Psoas muscle (tissue), 7 donors: ENCODE measurements at regions not wholly inside any gene's neighbourhood (a gene's known extent, or its start where the extent isn't known, plus 50 kb on each side); places are given as distances from the start of the nearest gene placed in this dataset.
"Not testable (repeated sequence)": the region's sequence is repeated elsewhere in the genome, so short reads cannot be mapped to it uniquely, and the experiment has no call there.

Experiments
- ATAC-seq, 4 donors: fragments of 200-7000 bp; cut with Tn5 transposase; one replicate each; pipeline ENCODE4 v1.9.1; 2020; ENCODE audit warnings: moderate library complexity in 3 of 4, mild to moderate bottlenecking in 2 of 4
- DNase-seq, 2 donors: peaks; one replicate each; pipeline ENCODE4 v3.0.0-alpha.2; 2020
- H3K27ac ChIP-seq: fragments of 200-600 bp; one replicate; pipeline ENCODE4 v1.8.0; 2022
- H3K27me3 ChIP-seq, 3 donors: fragments of 200-600 bp in 1 of 3; one replicate each; pipeline versions ENCODE4 v1.6.1 to v1.8.0; 2013 to 2022; ENCODE audit warnings: low read length in 2 of 3, mild to moderate bottlenecking in 2 of 3, moderate library complexity in 1 of 3; ENCODE audit not compliant: insufficient read depth in 3 of 3
- H3K36me3 ChIP-seq, 2 donors: fragments of 200-600 bp in 1 of 2; one replicate each; pipeline versions ENCODE4 v1.6.1 to v1.8.0; 2013 to 2022; ENCODE audit warnings: low read depth in 1 of 2, mild to moderate bottlenecking in 1 of 2, moderate library complexity in 1 of 2; ENCODE audit not compliant: insufficient read depth in 1 of 2
- H3K4me1 ChIP-seq: fragments of 200-600 bp; one replicate; pipeline ENCODE4 v1.8.0; 2022
- H3K4me3 ChIP-seq: fragments of 200-600 bp; one replicate; pipeline ENCODE4 v1.8.0; 2022; ENCODE audit warnings: mild to moderate bottlenecking
- H3K9me3 ChIP-seq: fragments of 200-600 bp; one replicate; pipeline ENCODE4 v1.8.0; 2022
- WGBS, 3 donors: extraction: QIAGEN DNeasy Blood & Tissue Kit; methylation state at CpG; one replicate each; pipeline versions ENCODE4 v1.1.6 to v1.1.7; 2013; 5-methylcytosine and 5-hydroxymethylcytosine counted together
- intact Hi-C, 2 donors: fragments of 100-400 bp; cut with DNase I; formaldehyde crosslinking; loops; one replicate each; pipeline versions ENCODE4 v1.11.0 to v1.14.2; 2022
- TF ChIP-seq, protein P1 (sequence below): fragments of 200-600 bp; IDR thresholded peaks from one replicate; pipeline ENCODE4 v1.8.0; 2022; ENCODE audit warnings: antibody characterized with exemption
- donor health status: healthy with polysubstance abuse.
- donor health status: DM: no; HTN: no; CAD: no; lungs with moderate emphysema.
- donor health status: Bipolar disorder and iron deficiency.
- donor health status: healthy.
- donor health status: DM: yes; HTN: yes; CAD: no.
- donor health status: DM: no; HTN: no; CAD: no.
- donor health status: DM: yes; HTN: yes; CAD: no.

DNA sequence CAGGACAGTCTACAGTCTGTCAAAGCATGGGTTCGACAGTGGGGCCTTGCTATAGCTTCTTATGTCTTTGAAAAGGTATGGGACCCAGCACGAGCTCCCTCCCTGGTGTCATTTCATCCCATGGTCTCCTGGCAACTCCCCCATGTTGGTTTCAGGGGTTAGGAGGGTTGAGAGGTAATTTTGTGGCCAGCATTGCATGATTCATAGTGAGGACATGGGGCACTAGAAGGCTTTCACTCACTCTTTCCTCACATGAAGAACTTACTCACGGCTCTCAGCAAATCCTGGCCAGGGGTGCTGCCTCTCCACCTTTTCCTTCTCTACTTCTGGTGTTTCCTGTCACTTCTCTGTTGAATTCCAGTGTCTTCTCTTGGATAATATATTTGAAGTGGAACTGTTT is 134.7 kb upstream of the TNPO1 start:
- intact Hi-C loops: loop anchor here in 1 of 2 donors (10.0 kb wide), 1 partner anchor 503 kb away; no protein-coding TSS in a partner anchor
- ATAC-seq: no peak
- 88 to 90% (median 90%) methylated on average over 3 of the region's 3 CpGs for WGBS, 3 donors

DNA sequence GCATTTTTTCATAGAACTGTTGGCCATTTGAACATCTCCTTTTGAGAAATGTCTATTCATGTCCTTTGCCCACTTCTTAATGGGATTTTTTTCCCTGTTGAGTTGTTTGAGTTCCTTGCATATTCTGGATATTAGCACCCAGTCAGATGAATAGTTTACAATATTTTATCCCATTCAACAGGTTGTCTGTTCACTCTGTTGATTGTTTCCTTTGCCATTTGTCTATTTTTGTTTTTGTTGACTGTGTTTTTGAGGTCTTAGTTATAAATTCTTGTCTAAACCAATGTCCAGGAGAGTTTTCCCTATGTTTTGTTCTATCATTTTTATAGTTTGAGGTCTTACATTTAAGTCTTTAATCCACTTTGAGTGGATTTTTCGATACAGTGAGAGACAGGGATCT is 139.0 kb upstream of the TNPO1 start:
- Histone ChIP-seq H3K36me3 (no peaks in the 10 kb centered on the region), H3K27me3 (no peaks in the 10 kb centered on the region), H3K4me3 (no peak overlapping the region), H3K4me1 (peaks cover 6% of the 10 kb centered on the region), H3K9me3 (peaks cover 2% of the 10 kb centered on the region), H3K27ac (no peak overlapping the region)
- TF ChIP-seq, protein P1, sequence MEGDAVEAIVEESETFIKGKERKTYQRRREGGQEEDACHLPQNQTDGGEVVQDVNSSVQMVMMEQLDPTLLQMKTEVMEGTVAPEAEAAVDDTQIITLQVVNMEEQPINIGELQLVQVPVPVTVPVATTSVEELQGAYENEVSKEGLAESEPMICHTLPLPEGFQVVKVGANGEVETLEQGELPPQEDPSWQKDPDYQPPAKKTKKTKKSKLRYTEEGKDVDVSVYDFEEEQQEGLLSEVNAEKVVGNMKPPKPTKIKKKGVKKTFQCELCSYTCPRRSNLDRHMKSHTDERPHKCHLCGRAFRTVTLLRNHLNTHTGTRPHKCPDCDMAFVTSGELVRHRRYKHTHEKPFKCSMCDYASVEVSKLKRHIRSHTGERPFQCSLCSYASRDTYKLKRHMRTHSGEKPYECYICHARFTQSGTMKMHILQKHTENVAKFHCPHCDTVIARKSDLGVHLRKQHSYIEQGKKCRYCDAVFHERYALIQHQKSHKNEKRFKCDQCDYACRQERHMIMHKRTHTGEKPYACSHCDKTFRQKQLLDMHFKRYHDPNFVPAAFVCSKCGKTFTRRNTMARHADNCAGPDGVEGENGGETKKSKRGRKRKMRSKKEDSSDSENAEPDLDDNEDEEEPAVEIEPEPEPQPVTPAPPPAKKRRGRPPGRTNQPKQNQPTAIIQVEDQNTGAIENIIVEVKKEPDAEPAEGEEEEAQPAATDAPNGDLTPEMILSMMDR: no peak
- intact Hi-C loops: no loop called here
- ATAC-seq: no peak
- 45 to 68% (median 62%) methylated on average over 1 of the region's 1 CpG for WGBS, 3 donors
- DNase-seq: no peak

More for the DNA sequence above, 134.7 kb upstream of the TNPO1 start:
- H3K27me3 ChIP-seq: no peaks in the 10 kb centered on the region
- no peaks in the 10 kb centered on the region for H3K4me1 ChIP-seq
- no peak overlapping the region for H3K4me3 ChIP-seq
- H3K36me3 ChIP-seq: no peaks in the 10 kb centered on the region
- TF ChIP-seq, protein P1: no peak
- H3K27ac ChIP-seq: no peak overlapping the region
- no peak for DNase-seq
- H3K9me3 ChIP-seq: peaks cover 6% of the 10 kb centered on the region

DNA sequence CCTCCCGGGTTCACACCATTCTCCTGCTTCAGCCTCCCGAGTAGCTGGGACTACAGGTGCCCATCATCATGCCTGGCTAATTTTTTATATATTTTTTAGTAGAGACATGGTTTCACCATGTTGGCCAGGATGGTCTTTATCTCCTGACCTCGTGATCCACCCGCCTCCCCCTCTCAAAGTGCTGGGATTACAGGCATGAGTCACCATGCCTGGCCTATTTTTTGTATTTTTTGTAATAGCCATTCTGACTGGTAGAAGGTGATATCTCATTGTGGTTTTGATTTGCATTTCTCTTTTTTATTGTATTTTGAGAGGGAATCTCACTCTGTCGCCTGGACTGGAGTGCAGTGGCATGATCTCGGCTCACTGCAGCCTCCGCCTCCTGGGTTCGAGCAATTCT is 139.6 kb upstream of the TNPO1 start:
- H3K4me3 ChIP-seq, H3K4me1 ChIP-seq, DNase-seq, H3K36me3 ChIP-seq, intact Hi-C loops, ATAC-seq, H3K9me3 ChIP-seq, H3K27ac ChIP-seq, H3K27me3 ChIP-seq: not testable (repeated sequence)
- 90 to 95% (median 94%) methylated on average over 8 of the region's 8 CpGs for WGBS, 3 donors

DNA sequence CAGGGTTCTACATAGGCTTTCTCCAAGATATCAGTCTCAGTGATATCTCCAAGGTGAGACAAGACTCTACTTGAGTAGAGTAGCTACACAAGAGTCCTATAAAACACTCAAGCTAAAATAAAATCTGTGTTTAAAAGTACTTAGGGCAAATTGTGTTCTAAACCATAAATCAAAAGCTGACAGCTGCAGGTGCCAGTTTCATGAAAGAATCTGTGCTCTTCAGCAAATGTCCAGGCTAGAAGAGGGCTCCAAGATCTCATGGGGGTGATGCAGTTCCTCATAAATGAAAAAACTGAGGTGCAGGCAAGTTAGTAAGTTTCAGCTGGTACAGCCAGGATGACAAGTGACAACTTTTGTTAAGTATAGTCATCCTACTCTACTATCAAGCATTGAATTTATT is 142.8 kb upstream of the TNPO1 start:
- H3K27me3 ChIP-seq: no peaks in the 10 kb centered on the region
- no peaks in the 10 kb centered on the region for H3K36me3 ChIP-seq
- intact Hi-C loops: no loop called here
- peaks cover 8% of the 10 kb centered on the region for H3K4me1 ChIP-seq
- no peak overlapping the region for H3K4me3 ChIP-seq
- H3K27ac ChIP-seq: no peak overlapping the region
- TF ChIP-seq, protein P1: no peak
- H3K9me3 ChIP-seq: no peaks in the 10 kb centered on the region
- no peak for ATAC-seq
- DNase-seq: no peak

DNA sequence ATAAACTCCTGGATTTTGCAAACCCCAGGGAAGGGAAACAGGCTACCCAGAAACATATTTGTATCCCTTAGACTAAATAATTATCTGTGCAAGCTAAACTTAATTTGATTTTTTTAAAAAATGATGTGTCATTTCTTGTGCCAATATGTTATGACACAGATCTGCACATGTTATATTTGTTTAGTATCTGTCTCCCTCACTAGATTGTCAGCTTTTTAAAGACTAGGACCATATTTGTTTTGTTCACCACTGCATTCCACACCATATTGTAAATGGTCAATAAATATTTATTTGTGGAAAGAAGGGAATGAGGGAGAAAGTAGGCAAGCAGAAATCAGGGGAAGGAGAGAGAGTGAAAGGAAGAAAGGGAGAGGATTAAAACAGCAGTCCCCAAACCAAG is 143.3 kb upstream of the TNPO1 start:
- no peaks in the 10 kb centered on the region for H3K9me3 ChIP-seq
- H3K4me1 ChIP-seq: peaks cover 8% of the 10 kb centered on the region
- TF ChIP-seq, protein P1: no peak
- ATAC-seq (no peak), DNase-seq (no peak)
- H3K27ac ChIP-seq: no peak overlapping the region
- H3K36me3 ChIP-seq: no peaks in the 10 kb centered on the region
- intact Hi-C loops: no loop called here
- H3K4me3 ChIP-seq: no peak overlapping the region
- H3K27me3 ChIP-seq: no peaks in the 10 kb centered on the region
